GM18870 (cell line): ENCODE measurements at regions not wholly inside any gene's neighbourhood (a gene's known extent, or its start where the extent isn't known, plus 50 kb on each side); places are given as distances from the start of the nearest gene placed in this dataset.
"Not testable (repeated sequence)": the region's sequence is repeated elsewhere in the genome, so short reads cannot be mapped to it uniquely, and the experiment has no call there.

Experiments
- ATAC-seq: cut with Tn5 transposase; IDR thresholded peaks from one replicate; pipeline ENCODE4 v1.9.1; 2021; ENCODE audit warnings: moderate library complexity; ENCODE audit not compliant: unreplicated experiment

GRCh38 chr4:117533501-117533900 is 448.1 kb upstream of the TRAM1L1 start:
- no peak for ATAC-seq

DNA sequence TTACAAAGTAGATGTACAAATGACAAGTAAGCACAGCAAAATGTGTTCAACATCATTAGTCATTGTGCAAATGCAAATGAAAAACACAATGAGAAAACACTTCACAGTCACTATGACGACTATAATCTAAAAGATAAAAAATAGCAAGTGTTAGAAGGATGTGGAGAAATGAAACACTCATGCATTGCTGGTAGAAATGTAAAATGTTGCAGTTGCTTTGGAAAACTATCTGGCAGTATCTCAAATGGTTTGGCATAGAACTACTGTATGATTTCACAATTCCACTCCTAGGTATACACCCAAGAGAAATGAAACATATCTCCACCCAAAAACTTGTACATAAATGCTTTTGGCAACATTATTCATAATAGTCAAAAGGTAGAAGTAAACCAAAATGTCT is 459.7 kb upstream of the TRAM1L1 start:
- no peak for ATAC-seq

DNA sequence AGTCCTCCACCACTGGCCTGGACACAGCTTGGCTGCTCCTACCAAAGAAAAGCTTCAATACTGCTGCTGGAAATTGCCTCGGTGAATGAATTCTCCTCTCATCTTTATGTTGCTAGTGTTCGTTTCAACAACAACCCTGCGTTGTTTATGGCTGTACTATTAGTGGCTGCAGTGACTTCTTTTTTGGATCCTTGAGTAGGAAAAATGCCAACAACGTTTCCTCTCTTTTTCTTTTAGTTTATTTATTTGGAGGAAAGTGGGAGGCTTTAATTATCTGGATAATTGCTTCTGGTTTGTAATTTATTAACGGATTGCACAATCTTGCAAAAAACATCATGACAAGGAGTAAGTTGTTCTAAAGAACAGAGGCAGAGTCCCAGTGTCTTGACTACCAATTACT is 464.1 kb upstream of the TRAM1L1 start:
- ATAC-seq: no peak

- no peak for ATAC-seq
Measured at GRCh38 chr4:117550085-117550484, 464.7 kb upstream of the TRAM1L1 start.

GRCh38 chr4:117560329-117560728 is 474.0 kb upstream of the NDST3 start:
- ATAC-seq: no peak

GRCh38 chr4:117574085-117574484 is 460.2 kb upstream of the NDST3 start:
- no peak for ATAC-seq

DNA sequence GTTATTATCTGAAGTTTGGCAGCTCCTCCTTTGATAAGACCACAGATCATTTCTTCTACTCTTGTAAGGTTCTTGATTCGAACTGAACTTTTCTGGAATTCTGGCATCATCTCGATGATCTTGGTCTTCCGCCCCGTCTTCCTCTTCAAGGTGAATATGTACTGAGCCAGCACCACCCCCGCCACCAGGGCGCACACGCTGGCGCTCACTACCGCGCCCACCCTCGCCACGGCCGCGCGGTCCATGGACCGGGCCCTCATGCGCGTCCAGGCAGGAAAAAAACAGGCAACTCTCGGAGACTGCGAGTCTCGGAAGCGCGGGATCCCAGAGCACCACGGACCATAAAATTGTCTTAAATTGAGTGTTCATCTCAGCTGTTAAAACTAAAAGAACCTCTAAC is 458.4 kb upstream of the NDST3 start:
- no peak for ATAC-seq

GRCh38 chr4:117577686-117578311 is 456.5 kb upstream of the NDST3 start:
- no peak for ATAC-seq

- no peak for ATAC-seq
Measured at GRCh38 chr4:117588771-117589170, 445.5 kb upstream of the NDST3 start.

GRCh38 chr4:117596917-117597480 is 437.3 kb upstream of the NDST3 start:
- ATAC-seq: no peak

DNA sequence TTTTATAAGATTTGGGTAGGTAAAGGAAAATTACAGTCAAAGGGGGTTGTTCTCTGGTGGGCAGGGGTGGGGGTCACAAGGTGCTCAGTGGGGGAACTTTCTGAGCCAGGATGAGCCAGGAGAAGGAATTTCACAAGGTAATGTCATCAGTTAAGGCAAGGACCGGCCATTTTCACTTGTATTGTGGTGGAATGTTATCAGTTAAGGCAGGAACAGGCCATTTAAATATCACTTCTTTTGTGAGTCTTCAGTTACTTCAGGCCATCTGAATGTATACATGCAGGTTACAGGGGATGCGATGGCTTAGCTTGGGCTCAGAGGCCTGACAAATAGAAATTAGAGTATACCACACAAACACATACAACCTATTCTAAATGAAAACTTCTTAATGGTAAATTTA is 434.9 kb upstream of the NDST3 start:
- ATAC-seq: not testable (repeated sequence)

DNA sequence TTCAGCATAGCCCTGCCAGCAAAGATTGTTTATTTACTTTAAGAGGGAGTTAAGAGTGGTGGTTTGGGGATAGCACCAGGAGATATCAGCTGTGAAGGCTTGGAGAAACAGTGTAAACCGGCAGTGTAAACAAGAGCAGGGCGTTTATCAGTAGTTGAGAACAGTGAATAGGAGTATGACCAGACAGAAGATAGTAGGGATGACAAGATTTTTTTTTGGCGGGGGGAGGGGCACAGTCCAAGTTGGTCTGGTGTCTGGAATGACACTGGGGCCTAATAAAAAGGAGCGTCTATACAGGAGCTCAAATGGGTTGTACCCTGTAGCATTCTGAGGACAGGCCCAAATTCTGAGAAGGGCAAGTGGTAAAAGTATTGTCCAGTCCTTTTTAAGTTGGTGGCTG is 433.4 kb upstream of the NDST3 start:
- ATAC-seq: not testable (repeated sequence)

- no peak for ATAC-seq
Measured at GRCh38 chr4:117610706-117611308, 423.5 kb upstream of the NDST3 start.

DNA sequence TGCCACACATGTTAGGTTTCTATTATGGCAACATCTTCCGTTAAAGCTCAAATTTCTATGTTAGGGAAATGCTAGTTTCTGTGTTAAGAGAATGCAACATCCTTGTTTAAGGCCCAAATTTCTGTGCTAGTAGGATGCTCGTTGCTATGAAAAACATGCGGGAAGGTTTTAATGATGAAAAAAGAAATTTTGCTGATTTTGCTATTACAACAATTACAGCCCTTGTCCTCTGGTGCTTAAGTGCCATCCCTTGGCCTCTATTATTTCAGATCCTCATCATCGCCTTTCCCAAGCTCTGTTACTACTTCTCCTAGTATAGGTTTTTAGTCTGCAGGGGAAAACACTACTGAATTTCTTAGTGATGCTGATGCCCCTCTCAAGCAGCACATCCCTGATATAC is 412.6 kb upstream of the NDST3 start:
- no peak for ATAC-seq

DNA sequence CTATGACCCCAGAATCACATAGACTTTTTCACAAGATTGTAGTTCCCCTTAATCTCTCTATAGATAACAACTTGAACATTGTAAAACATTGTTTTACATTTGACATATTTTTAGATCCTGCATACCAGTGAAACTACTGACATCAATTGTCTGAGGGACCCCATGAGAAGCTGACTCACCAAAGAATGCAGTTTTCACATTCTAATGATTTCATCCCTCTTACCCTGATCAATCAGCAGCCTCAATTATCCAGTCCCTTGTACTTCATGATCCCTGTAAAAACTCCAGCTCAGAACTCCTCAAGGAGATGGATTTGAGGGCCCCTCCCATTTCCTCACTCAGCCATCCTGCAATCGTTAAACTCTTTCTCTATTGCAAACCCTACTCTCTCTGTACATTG is 411.0 kb upstream of the NDST3 start:
- no peak for ATAC-seq

DNA sequence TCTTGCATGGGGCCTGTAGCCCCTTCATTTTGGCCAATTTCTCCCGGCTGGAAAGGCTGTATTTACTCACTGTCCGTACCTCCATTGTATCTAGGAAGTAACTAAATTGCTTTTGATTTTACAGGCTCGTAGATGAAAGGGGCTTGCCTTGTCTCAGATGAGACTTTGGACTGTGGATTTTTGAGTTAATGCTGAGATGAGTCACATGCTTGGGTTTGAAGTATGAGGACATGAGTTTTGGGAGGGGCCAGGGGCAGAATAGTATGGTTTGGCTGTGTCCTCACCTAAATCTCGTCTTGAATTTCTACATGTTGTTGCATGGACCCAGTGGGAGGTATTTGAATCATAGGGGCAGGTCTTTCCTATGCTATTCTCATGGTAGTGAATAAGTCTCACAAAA is 407.6 kb upstream of the NDST3 start:
- no peak for ATAC-seq

- no peak for ATAC-seq
Measured at GRCh38 chr4:117634716-117635115, 399.6 kb upstream of the NDST3 start.

GRCh38 chr4:117637347-117637746 is 396.9 kb upstream of the NDST3 start:
- no peak for ATAC-seq

GRCh38 chr4:117640836-117641235 is 393.4 kb upstream of the NDST3 start:
- ATAC-seq: no peak

DNA sequence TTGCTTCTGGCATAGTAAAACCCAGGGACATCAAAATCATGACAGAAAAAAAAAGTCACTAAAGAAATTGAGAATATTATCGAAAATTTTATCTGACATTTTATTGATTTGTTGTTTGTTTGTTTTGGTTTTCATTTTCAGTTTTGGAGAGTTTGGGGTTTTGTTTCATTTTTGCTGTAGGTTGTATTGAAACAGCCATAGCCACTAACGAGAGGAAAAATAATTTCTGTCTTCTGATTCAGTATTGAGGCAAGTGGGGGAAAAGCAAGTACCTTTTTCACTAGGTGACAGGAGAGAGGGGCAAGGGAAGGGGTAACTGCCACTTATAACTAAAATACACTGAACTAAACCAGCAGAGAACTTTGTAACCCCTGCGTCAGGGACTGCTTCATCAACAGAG is 392.8 kb upstream of the NDST3 start:
- ATAC-seq: no peak

DNA sequence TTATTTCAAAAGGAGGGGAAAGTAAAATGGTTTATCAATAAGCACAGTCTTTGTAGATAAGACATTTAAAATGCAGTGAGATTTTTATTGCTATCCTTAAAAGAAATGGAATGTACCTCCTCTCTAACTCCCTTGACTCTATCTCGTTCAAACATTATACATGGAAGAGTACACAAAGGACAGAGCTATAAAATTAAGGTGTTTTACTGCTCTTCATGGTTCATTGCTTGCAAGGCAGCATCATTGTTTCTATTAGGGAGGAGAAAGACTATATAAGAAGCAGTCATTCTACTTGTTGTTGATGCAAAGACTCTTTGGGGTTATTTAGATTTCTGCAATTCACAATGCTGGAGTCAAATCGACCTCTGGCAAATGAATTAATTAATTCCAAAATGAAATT is 380.2 kb upstream of the NDST3 start:
- ATAC-seq: no peak

- no peak for ATAC-seq
Measured at GRCh38 chr4:117660668-117661067, 373.6 kb upstream of the NDST3 start.
